GM21723 (cell line): ENCODE measurements at regions not wholly inside any gene's neighbourhood (a gene's known extent, or its start where the extent isn't known, plus 50 kb on each side); places are given as distances from the start of the nearest gene placed in this dataset.

ENCODE experiments used
- ATAC-seq: cut with Tn5 transposase; IDR thresholded peaks from one replicate; pipeline ENCODE4 v1.9.1; 2021; ENCODE audit warnings: mild to moderate bottlenecking, moderate library complexity; ENCODE audit not compliant: unreplicated experiment

- no peak for ATAC-seq
Measured at GRCh38 chr15:69652751-69653305, 200.2 kb downstream of the RPLP1 start.

- ATAC-seq, result no peak
Measured at GRCh38 chr15:69653306-69653705, 200.7 kb downstream of the RPLP1 start.

- ATAC-seq, result no peak
Measured at GRCh38 chr15:69653846-69654245, 201.2 kb downstream of the RPLP1 start.

- ATAC-seq, result no peak
Measured at GRCh38 chr15:69656271-69657030, 203.8 kb downstream of the RPLP1 start.

- no peak for ATAC-seq
Measured at GRCh38 chr15:69657626-69658025, 205.0 kb downstream of the RPLP1 start.

- no peak for ATAC-seq
Measured at GRCh38 chr15:69658411-69658945, 205.9 kb downstream of the RPLP1 start.

- ATAC-seq, result no peak
Measured at GRCh38 chr15:69659454-69660050, 206.9 kb downstream of the RPLP1 start.

- ATAC-seq, result no peak
Measured at GRCh38 chr15:69660114-69660513, 207.5 kb downstream of the RPLP1 start.

GRCh38 chr15:69660658-69661405 lies 208.2 kb downstream of the RPLP1 start:
- no peak for ATAC-seq

GRCh38 chr15:69661446-69661845 lies 208.8 kb downstream of the RPLP1 start:
- ATAC-seq, result no peak

GRCh38 chr15:69661871-69662644 lies 209.4 kb downstream of the RPLP1 start:
- ATAC-seq, result no peak

GRCh38 chr15:69662645-69663000 lies 210.0 kb downstream of the RPLP1 start:
- ATAC-seq, result no peak

- ATAC-seq, result no peak
Measured at GRCh38 chr15:69663441-69663840, 210.8 kb downstream of the RPLP1 start.

GRCh38 chr15:69663982-69664381 lies 211.4 kb downstream of the RPLP1 start:
- no peak for ATAC-seq

- ATAC-seq, result no peak
Measured at GRCh38 chr15:69664572-69665571, 212.3 kb downstream of the RPLP1 start.

GRCh38 chr15:69665641-69666111 lies 213.1 kb downstream of the RPLP1 start:
- no peak for ATAC-seq

- peak; percentile 2 for ATAC-seq
Measured at GRCh38 chr15:69666441-69666882, 213.8 kb downstream of the RPLP1 start.

GRCh38 chr15:69666921-69667811 lies 214.5 kb downstream of the RPLP1 start:
- peak; percentile 48 for ATAC-seq
